ENCODE measurements at regions not wholly inside any gene's neighbourhood (a gene's known extent, or its start where the extent isn't known, plus 50 kb on each side); places are given as distances from the start of the nearest gene placed in this dataset.

- TF ChIP-seq CTCF (conservative IDR thresholded peaks at IDR 0.05) (no peak), EZH2 (IDR thresholded peaks at IDR 0.05; ENCODE audit: low read depth) (no peak)
Observed at GRCh38 chr19:28601723-28602440, 611.1 kb downstream of the UQCRFS1 start.

Data from PC-9 (cell line).